HepG2 (cell line): ENCODE measurements at regions not wholly inside any gene's neighbourhood (a gene's known extent, or its start where the extent isn't known, plus 50 kb on each side); places are given as distances from the start of the nearest gene placed in this dataset.

Experiments
- ATAC-seq: fragments of 200-7000 bp; cut with Tn5 transposase; 3 replicates; pipeline ENCODE4 v1.9.1; 2020; ENCODE audit warnings: mild to moderate bottlenecking, moderate library complexity
- BruUV-seq: library from RNA; stranded (reverse); fragments of 400-500 nt; replicated peaks from 2 replicates; lab custom pipeline; 2021; lab: Mats Ljungman, UMichigan
- CTCF ChIA-PET: fragments of 300-600 bp; formaldehyde crosslinking; extraction: SDS; loops from one replicate; lab custom pipeline; 2021; ENCODE audit warnings: low total read pairs, inconsistent platforms, low intra/inter-chr PET ratio; lab: Yijun Ruan, JAX
- POLR2A ChIA-PET: fragments of 350-600 bp; sonication (Branson Sonifier 250); formaldehyde crosslinking; loops from one replicate; lab custom pipeline; 2020; ENCODE audit warnings: antibody characterized with exemption, inconsistent platforms; lab: Yijun Ruan, JAX
- DNase-seq: peaks from one replicate; pipeline ENCODE4 v3.0.0-alpha.2; 2015; ENCODE audit warnings: low spot score
- FAIRE-seq: peaks from 3 replicates; lab custom pipeline; 2011; peaks lifted over from hg19 to GRCh38; lab: Jason Lieb, UNC
- H2AFZ ChIP-seq: one replicate; pipeline ENCODE4 v1.6.1; 2011; ENCODE audit warnings: low read length, inconsistent platforms
- H3K27ac ChIP-seq: fragments of 300-600 bp; 3 replicates; pipeline ENCODE4 v1.8.0; 2011; ENCODE audit warnings: mixed run types, mild to moderate bottlenecking, mixed read lengths, low read length, inconsistent platforms; ENCODE audit not compliant: insufficient read depth; ENCODE audit errors: extremely low read length
- H3K27me3 ChIP-seq, 2 experiments: fragments of 200-600 bp in 1 of 2; 2 replicates in 1 of 2; 3 replicates in 1 of 2; pipeline versions ENCODE4 v1.6.0 to v1.8.0; 2011; ENCODE audit warnings: low read length in 2 of 2, mild to moderate bottlenecking in 2 of 2, moderate library complexity in 2 of 2, inconsistent platforms in 1 of 2; ENCODE audit not compliant: insufficient read depth in 2 of 2, control insufficient read depth in 1 of 2
- H3K36me3 ChIP-seq, 2 experiments: fragments of 200-600 bp in 1 of 2; replicated peaks in 1 of 2; 2 replicates in 1 of 2; 3 replicates in 1 of 2; pipeline versions ENCODE4 v1.5.1 to v1.8.0; 2011; ENCODE audit warnings: low read length in 2 of 2, inconsistent platforms in 1 of 2; ENCODE audit not compliant: insufficient read depth in 2 of 2, control insufficient read depth in 1 of 2
- H3K4me1 ChIP-seq: 2 replicates; pipeline ENCODE4 v1.5.1; 2012; ENCODE audit warnings: low read length, inconsistent platforms; ENCODE audit not compliant: insufficient read depth
- H3K4me2 ChIP-seq: 2 replicates; pipeline ENCODE4 v1.6.0; 2011; ENCODE audit warnings: low read depth, low read length, inconsistent platforms
- H3K4me3 ChIP-seq, 3 experiments: fragments of 200-600 bp in 1 of 3; sonication (generic), shearing (Covaris generic) in 1 of 3; replicated peaks in 1 of 3; 2 replicates each; pipeline ENCODE4 v1.5.1; 2011 to 2016; ENCODE audit warnings: low read length in 3 of 3, inconsistent platforms in 2 of 3, low read depth in 2 of 3, mild to moderate bottlenecking in 2 of 3, control low read depth in 1 of 3, mixed read lengths in 1 of 3; ENCODE audit not compliant: insufficient read depth in 1 of 3
- H3K79me2 ChIP-seq: one replicate; pipeline ENCODE4 v1.6.1; 2011; ENCODE audit warnings: low read length, inconsistent platforms; ENCODE audit not compliant: insufficient read depth
- H3K9ac ChIP-seq: 2 replicates; pipeline ENCODE4 v1.6.0; 2011; ENCODE audit warnings: mild to moderate bottlenecking, low read depth, low read length, inconsistent platforms; ENCODE audit not compliant: insufficient read depth
- H3K9me3 ChIP-seq: 2 replicates; pipeline ENCODE4 v1.5.1; 2012; ENCODE audit warnings: mild to moderate bottlenecking, low read length
- H4K20me1 ChIP-seq: 2 replicates; pipeline ENCODE4 v1.6.0; 2011; ENCODE audit warnings: inconsistent platforms, mild to moderate bottlenecking, low read length, moderate library complexity; ENCODE audit not compliant: insufficient read depth
- JUN ChIP-seq: sonication (generic); formaldehyde crosslinking; IDR thresholded peaks from 2 replicates; pipeline ENCODE4 v1.4.0; 2020; ENCODE audit warnings: mild to moderate bottlenecking, missing genetic modification reagents
- SMAD1 ChIP-seq: sonication (generic); formaldehyde crosslinking; IDR thresholded peaks from 2 replicates; pipeline ENCODE4 v1.4.0; 2020; ENCODE audit warnings: missing genetic modification reagents, low read depth, mild to moderate bottlenecking, borderline replicate concordance
- TBL1XR1 ChIP-seq: fragments of 150-350 bp; IDR thresholded peaks from 2 replicates; pipeline ENCODE4 v1.6.1; 2014; ENCODE audit warnings: borderline replicate concordance, low read length; ENCODE audit not compliant: partially characterized antibody
- TEAD2 ChIP-seq: sonication (generic); formaldehyde crosslinking; IDR thresholded peaks from 2 replicates; pipeline ENCODE4 v1.9.0; 2021; ENCODE audit warnings: missing genetic modification reagents
- TEAD3 ChIP-seq: optimal IDR thresholded peaks from 2 replicates; pipeline ENCODE3; 2016; ENCODE audit warnings: borderline replicate concordance
- ZBTB2 ChIP-seq: sonication (generic); formaldehyde crosslinking; IDR thresholded peaks from 2 replicates; pipeline ENCODE4 v1.8.0; 2022; ENCODE audit warnings: low read depth, missing genetic modification reagents
- ZNF292 ChIP-seq: sonication (generic); formaldehyde crosslinking; IDR thresholded peaks from 2 replicates; pipeline ENCODE4 v1.8.1; 2022; ENCODE audit warnings: mild to moderate bottlenecking, low read depth, missing genetic modification reagents, borderline replicate concordance
- ZNF30 ChIP-seq: sonication (generic); formaldehyde crosslinking; IDR thresholded peaks from 2 replicates; pipeline ENCODE4 v1.5.0; 2020; ENCODE audit warnings: mild to moderate bottlenecking, missing genetic modification reagents
- ZNF562 ChIP-seq: sonication (generic); formaldehyde crosslinking; IDR thresholded peaks from 2 replicates; pipeline ENCODE4 v1.8.0; 2022; ENCODE audit warnings: missing genetic modification reagents, borderline replicate concordance
- ZNF589 ChIP-seq: sonication (generic); formaldehyde crosslinking; conservative IDR thresholded peaks from 2 replicates; pipeline ENCODE4 v1.8.0; 2022; ENCODE audit warnings: mild to moderate bottlenecking, moderate library complexity, missing genetic modification reagents
- ZNF879 ChIP-seq: sonication (generic); formaldehyde crosslinking; IDR thresholded peaks from 2 replicates; pipeline ENCODE4 v1.8.1; 2023; ENCODE audit warnings: missing genetic modification reagents
- ZSCAN9 ChIP-seq: IDR thresholded peaks from 2 replicates; pipeline ENCODE4 v1.6.1; 2016; ENCODE audit warnings: borderline replicate concordance
- in situ Hi-C: cut with HindIII; loops from 2 replicates; pipeline ENCODE4 v1.10.0; 2017; ENCODE audit warnings: low pct_unique_long_range_greater_than_20kb; ENCODE audit not compliant: extremely low pct_ligation_motif_present
- intact Hi-C: fragments of 100-400 bp; cut with micrococcal nuclease; formaldehyde crosslinking; loops from one replicate; pipeline ENCODE4 v1.10.0; 2022; ENCODE audit not compliant: unreplicated experiment

- peaks cover 20% of the 10 kb centered on the region; the same call in 1 of the 2 replicates for H3K9me3 ChIP-seq
- no peaks in the 10 kb centered on the region for H3K4me1 ChIP-seq
- ChIA-PET CTCF (no interaction called here), POLR2A (no interaction called here)
- no peak for ATAC-seq
- no peak overlapping the region for H3K4me3 ChIP-seq
- no peak for FAIRE-seq
- BruUV-seq: no TSS peak
- H3K9ac ChIP-seq: no peak overlapping the region
- no peaks in the 10 kb centered on the region for H3K36me3 ChIP-seq
- intact Hi-C loops (no loop called here), in situ Hi-C loops (no loop called here)
- no peaks in the 10 kb centered on the region for H3K79me2 ChIP-seq
- no peak for DNase-seq
- TF ChIP-seq TBL1XR1 (no peak), ZNF879 (CRISPR knock-in tag) (no peak), ZNF589 (CRISPR knock-in tag) (no peak), SMAD1 (no peak), ZBTB2 (CRISPR knock-in tag) (no peak), TEAD3 (CRISPR knock-in tag) (no peak), ZNF292 (CRISPR knock-in tag) (no peak), ZSCAN9 (no peak), ZNF30 (CRISPR knock-in tag) (no peak), TEAD2 (CRISPR knock-in tag) (no peak), ZNF562 (CRISPR knock-in tag) (no peak), JUN (CRISPR knock-in tag) (no peak)
- H3K27me3 ChIP-seq: no peaks in the 10 kb centered on the region
- H3K27ac ChIP-seq: no peak overlapping the region
- H4K20me1 ChIP-seq: no peaks in the 10 kb centered on the region
- no peak overlapping the region for H2AFZ ChIP-seq
- no peak overlapping the region for H3K4me2 ChIP-seq
These were observed 57.4 kb upstream of the GRID2 start for GRCh38 chr4:92246384-92246783.
